ENCODE measurements at regions not wholly inside any gene's neighbourhood (a gene's known extent, or its start where the extent isn't known, plus 50 kb on each side); places are given as distances from the start of the nearest gene placed in this dataset.

- DNase-seq (ENCODE audit: low spot score in 2 of 2): no peak
Observed at GRCh38 chr15:39074341-39074985, 506.4 kb upstream of the THBS1 start.

DNA sequence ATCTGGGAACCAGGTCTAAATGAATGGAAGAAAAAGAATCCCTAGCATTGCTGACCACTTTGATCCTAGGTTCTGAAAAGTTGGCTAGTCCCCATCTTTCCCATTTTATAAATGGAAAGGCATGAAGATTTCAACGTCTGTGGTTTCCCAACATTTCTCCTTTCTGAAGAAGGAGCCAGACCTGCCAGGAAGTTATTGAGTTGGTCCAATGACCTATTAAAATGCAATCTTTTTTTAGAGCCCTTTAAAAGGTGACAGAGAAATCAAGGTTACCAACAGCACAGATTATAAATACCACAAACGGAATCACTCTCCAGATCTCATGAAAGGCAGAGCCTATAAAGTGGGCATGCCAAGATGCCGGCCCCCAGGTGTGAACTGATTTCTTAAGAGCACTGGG lies 505.6 kb upstream of the THBS1 start:
- TF ChIP-seq, protein P1, sequence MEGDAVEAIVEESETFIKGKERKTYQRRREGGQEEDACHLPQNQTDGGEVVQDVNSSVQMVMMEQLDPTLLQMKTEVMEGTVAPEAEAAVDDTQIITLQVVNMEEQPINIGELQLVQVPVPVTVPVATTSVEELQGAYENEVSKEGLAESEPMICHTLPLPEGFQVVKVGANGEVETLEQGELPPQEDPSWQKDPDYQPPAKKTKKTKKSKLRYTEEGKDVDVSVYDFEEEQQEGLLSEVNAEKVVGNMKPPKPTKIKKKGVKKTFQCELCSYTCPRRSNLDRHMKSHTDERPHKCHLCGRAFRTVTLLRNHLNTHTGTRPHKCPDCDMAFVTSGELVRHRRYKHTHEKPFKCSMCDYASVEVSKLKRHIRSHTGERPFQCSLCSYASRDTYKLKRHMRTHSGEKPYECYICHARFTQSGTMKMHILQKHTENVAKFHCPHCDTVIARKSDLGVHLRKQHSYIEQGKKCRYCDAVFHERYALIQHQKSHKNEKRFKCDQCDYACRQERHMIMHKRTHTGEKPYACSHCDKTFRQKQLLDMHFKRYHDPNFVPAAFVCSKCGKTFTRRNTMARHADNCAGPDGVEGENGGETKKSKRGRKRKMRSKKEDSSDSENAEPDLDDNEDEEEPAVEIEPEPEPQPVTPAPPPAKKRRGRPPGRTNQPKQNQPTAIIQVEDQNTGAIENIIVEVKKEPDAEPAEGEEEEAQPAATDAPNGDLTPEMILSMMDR (IDR thresholded peaks at IDR 0.05): no peak
- no peak for TF ChIP-seq POLR2A (IDR thresholded peaks at IDR 0.05)
- WGBS, 2 donors: 38 to 57% methylated on average over 3 of the region's 3 CpGs
- intact Hi-C loops (cut with DNase I; ENCODE audit: low total_unique reads): no loop called here
- no peak for DNase-seq (ENCODE audit: low spot score in 2 of 2)
- H3K4me3 ChIP-seq (ENCODE audit: low read depth, poor library complexity, severe bottlenecking): no peak overlapping the region

More at GRCh38 chr15:39074341-39074985, 506.4 kb upstream of the THBS1 start:
- no peak overlapping the region for H3K4me3 ChIP-seq (ENCODE audit: low read depth, poor library complexity, severe bottlenecking)
- intact Hi-C loops (cut with DNase I; ENCODE audit: low total_unique reads): no loop called here
- 73 to 88% methylated on average over 5 of the region's 5 CpGs for WGBS, 2 donors
- TF ChIP-seq, protein P1 (IDR thresholded peaks at IDR 0.05): no peak
- TF ChIP-seq POLR2A (IDR thresholded peaks at IDR 0.05): no peak

GRCh38 chr15:39075756-39076341 lies 505.0 kb upstream of the THBS1 start:
- DNase-seq (ENCODE audit: low spot score in 2 of 2): no peak
- H3K4me3 ChIP-seq (ENCODE audit: low read depth, poor library complexity, severe bottlenecking): no peak overlapping the region
- 54 to 64% methylated on average over 7 of the region's 7 CpGs for WGBS, 2 donors
- intact Hi-C loops (cut with DNase I; ENCODE audit: low total_unique reads): no loop called here
- TF ChIP-seq, protein P1 (IDR thresholded peaks at IDR 0.05): no peak
- TF ChIP-seq POLR2A (IDR thresholded peaks at IDR 0.05): no peak

- no peak for TF ChIP-seq POLR2A (IDR thresholded peaks at IDR 0.05)
- TF ChIP-seq, protein P1 (IDR thresholded peaks at IDR 0.05): no peak
- DNase-seq (ENCODE audit: low spot score in 2 of 2): no peak
- 93 to 99% methylated on average over 3 of the region's 3 CpGs for WGBS, 2 donors
- intact Hi-C loops (cut with DNase I; ENCODE audit: low total_unique reads): no loop called here
- no peak overlapping the region for H3K4me3 ChIP-seq (ENCODE audit: low read depth, poor library complexity, severe bottlenecking)
Observed at GRCh38 chr15:39078026-39078425, 502.9 kb upstream of the THBS1 start.

- intact Hi-C loops (cut with DNase I; ENCODE audit: low total_unique reads): no loop called here
- TF ChIP-seq, protein P1 (IDR thresholded peaks at IDR 0.05): no peak
- TF ChIP-seq POLR2A (IDR thresholded peaks at IDR 0.05): no peak
- no peak for DNase-seq (ENCODE audit: low spot score in 2 of 2)
- H3K4me3 ChIP-seq (ENCODE audit: low read depth, poor library complexity, severe bottlenecking): no peak overlapping the region
- 44 to 49% methylated on average over 6 of the region's 6 CpGs for WGBS, 2 donors
Observed at GRCh38 chr15:39079296-39079847, 501.5 kb upstream of the THBS1 start.

All from lower leg skin (tissue), 4 donors.